PC-3 (cell line): ENCODE measurements at regions not wholly inside any gene's neighbourhood (a gene's known extent, or its start where the extent isn't known, plus 50 kb on each side); places are given as distances from the start of the nearest gene placed in this dataset.

Experiments used
- ATAC-seq: fragments of 200-7000 bp; cut with Tn5 transposase; 2 replicates; pipeline ENCODE4 v1.9.1; 2020; ENCODE audit warnings: mild to moderate bottlenecking, moderate library complexity
- BruUV-seq: library from RNA; stranded (reverse); fragments of 400-500 nt; replicated peaks from 2 replicates; lab custom pipeline; 2021; lab: Mats Ljungman, UMichigan
- CTCF ChIA-PET: fragments of 300-600 bp; sonication (Branson Sonifier 250); formaldehyde crosslinking; loops from one replicate; lab custom pipeline; 2022; ENCODE audit warnings: antibody characterized with exemption; lab: Charles Lee
- POLR2A ChIA-PET: fragments of 300-600 bp; sonication (Branson Sonifier 250); formaldehyde crosslinking; loops from one replicate; lab custom pipeline; 2022; ENCODE audit warnings: antibody characterized with exemption; ENCODE audit not compliant: unreplicated experiment; lab: Charles Lee
- DNase-seq: peaks from one replicate; pipeline ENCODE4 v3.0.0-alpha.2; 2015
- H2AFZ ChIP-seq: fragments of 300-600 bp; sonication (generic); 2 replicates; pipeline ENCODE4 v1.6.0; 2016; ENCODE audit warnings: antibody characterized with exemption, low read length
- H3F3A ChIP-seq: fragments of 300-600 bp; sonication (generic); one replicate; pipeline ENCODE4 v1.6.0; 2017; ENCODE audit warnings: antibody characterized with exemption, low read length, control low read depth, mild to moderate bottlenecking; ENCODE audit not compliant: unreplicated experiment
- H3K27ac ChIP-seq: fragments of 300-600 bp; sonication (generic); 2 replicates; pipeline ENCODE4 v1.5.1; 2016; ENCODE audit warnings: mild to moderate bottlenecking, low read length
- H3K27me3 ChIP-seq: fragments of 300-600 bp; sonication (generic); 2 replicates; pipeline ENCODE4 v1.6.1; 2016; ENCODE audit warnings: low read length, mixed read lengths
- H3K36me3 ChIP-seq: fragments of 300-600 bp; sonication (generic); 2 replicates; pipeline ENCODE4 v1.6.1; 2016; ENCODE audit warnings: low read depth, mixed run types, low read length, mixed read lengths
- H3K4me1 ChIP-seq: fragments of 300-600 bp; sonication (generic); 2 replicates; pipeline ENCODE4 v1.5.1; 2016; ENCODE audit warnings: low read length; ENCODE audit not compliant: insufficient read depth
- H3K4me2 ChIP-seq: fragments of 300-600 bp; sonication (generic); 2 replicates; pipeline ENCODE4 v1.6.0; 2016; ENCODE audit warnings: low read length
- H3K4me3 ChIP-seq: fragments of 300-600 bp; sonication (generic); 2 replicates; pipeline ENCODE4 v1.5.1; 2016; ENCODE audit warnings: mild to moderate bottlenecking, low read length, mixed read lengths
- H3K79me2 ChIP-seq: fragments of 300-600 bp; sonication (generic); 2 replicates; pipeline ENCODE4 v1.6.1; 2017; ENCODE audit warnings: low read length, mixed read lengths
- H3K9ac ChIP-seq: fragments of 300-600 bp; sonication (generic); 2 replicates; pipeline ENCODE4 v1.6.0; 2016; ENCODE audit warnings: mild to moderate bottlenecking, low read length
- H3K9me2 ChIP-seq: fragments of 300-600 bp; sonication (generic); replicated peaks from 2 replicates; pipeline ENCODE4 v1.6.1; 2016; ENCODE audit warnings: mixed run types, low read length, mixed read lengths
- H3K9me3 ChIP-seq: fragments of 300-600 bp; sonication (generic); 2 replicates; pipeline ENCODE4 v1.6.1; 2016; ENCODE audit warnings: low read length, mixed read lengths
- H4K20me1 ChIP-seq: fragments of 300-600 bp; sonication (generic); 2 replicates; pipeline ENCODE4 v1.6.1; 2016; ENCODE audit warnings: low read length, mixed read lengths
- CTCF ChIP-seq: fragments of 300-600 bp; sonication (generic); conservative IDR thresholded peaks from 2 replicates; pipeline ENCODE4 v1.5.1; 2017; ENCODE audit warnings: antibody characterized with exemption, low read depth, mild to moderate bottlenecking, low read length
- EZH2 ChIP-seq: fragments of 300-600 bp; sonication (generic); IDR thresholded peaks from one replicate; pipeline ENCODE4 v1.6.1; 2017; ENCODE audit warnings: antibody characterized with exemption, mild to moderate bottlenecking, low read length; ENCODE audit not compliant: unreplicated experiment
- EZH2phosphoT487 ChIP-seq: fragments of 300-600 bp; sonication (generic); IDR thresholded peaks from 2 replicates; pipeline ENCODE4 v1.6.1; 2018; ENCODE audit warnings: mild to moderate bottlenecking, antibody characterized with exemption, low read length, borderline replicate concordance
- intact Hi-C: fragments of 100-400 bp; cut with micrococcal nuclease; formaldehyde crosslinking; loops from 2 replicates; pipeline ENCODE4 v1.9.0; 2023

- BruUV-seq = no TSS peak
- Histone ChIP-seq H3K79me2 (no peaks in the 10 kb centered on the region), H3K4me2 (no peak overlapping the region), H3K9me2 (no peaks in the 10 kb centered on the region), H3K27ac (no peak overlapping the region), H2AFZ (no peak overlapping the region), H3K4me1 (peaks cover 9% of the 10 kb centered on the region), H3K36me3 (no peaks in the 10 kb centered on the region), H4K20me1 (no peaks in the 10 kb centered on the region), H3K9me3 (no peaks in the 10 kb centered on the region), H3K9ac (no peak overlapping the region), H3K4me3 (no peak overlapping the region), H3K27me3 (no peaks in the 10 kb centered on the region), H3F3A (no peaks in the 10 kb centered on the region)
- CTCF ChIA-PET = no interaction called here
- TF ChIP-seq EZH2phosphoT487 (no peak), CTCF (no peak), EZH2 (no peak)
- no peak for ATAC-seq
- intact Hi-C loops = no loop called here
- DNase-seq = no peak
- POLR2A ChIA-PET = no interaction called here
Observed at GRCh38 chr10:125219776-125220175, 59.4 kb upstream of the CTBP2 start.

GRCh38 chr10:125218967-125219366, 58.6 kb upstream of the CTBP2 start:
- H3K36me3 ChIP-seq = no peaks in the 10 kb centered on the region
- DNase-seq = no peak
- no peak for ATAC-seq
- no peaks in the 10 kb centered on the region for H3K9me3 ChIP-seq
- H3K4me3 ChIP-seq = no peak overlapping the region
- no peaks in the 10 kb centered on the region for H3F3A ChIP-seq
- ChIA-PET POLR2A (no interaction called here), CTCF (no interaction called here)
- TF ChIP-seq EZH2phosphoT487 = no peak
- TF ChIP-seq CTCF = no peak
- no peak for TF ChIP-seq EZH2
- no peak overlapping the region for H3K4me2 ChIP-seq
- H3K9ac ChIP-seq = no peak overlapping the region
- no peak overlapping the region for H2AFZ ChIP-seq
- no peak overlapping the region for H3K27ac ChIP-seq
- intact Hi-C loops = no loop called here
- H3K4me1 ChIP-seq = peaks cover 9% of the 10 kb centered on the region
- no peaks in the 10 kb centered on the region for H4K20me1 ChIP-seq
- no peaks in the 10 kb centered on the region for H3K27me3 ChIP-seq
- H3K9me2 ChIP-seq = no peaks in the 10 kb centered on the region
- no peaks in the 10 kb centered on the region for H3K79me2 ChIP-seq
- BruUV-seq = no TSS peak

GRCh38 chr10:125217990-125218675, 57.8 kb upstream of the CTBP2 start:
- H3K9ac ChIP-seq = no peak overlapping the region
- H3K4me2 ChIP-seq = peak overlapping the region; percentile 3; the same call in 1 of the 2 replicates
- H3K4me3 ChIP-seq = no peak overlapping the region
- H2AFZ ChIP-seq = no peak overlapping the region
- H3K36me3 ChIP-seq = no peaks in the 10 kb centered on the region
- no peaks in the 10 kb centered on the region for H3K79me2 ChIP-seq
- CTCF ChIA-PET = no interaction called here
- no peak overlapping the region for H3K27ac ChIP-seq
- POLR2A ChIA-PET = no interaction called here
- no peaks in the 10 kb centered on the region for H3F3A ChIP-seq
- no peaks in the 10 kb centered on the region for H3K9me3 ChIP-seq
- peak; percentile 60 for DNase-seq
- peak; percentile 55; the same call in 1 of the 2 replicates for ATAC-seq
- peaks cover 9% of the 10 kb centered on the region for H3K4me1 ChIP-seq
- BruUV-seq = no TSS peak
- TF ChIP-seq EZH2 (no peak), EZH2phosphoT487 (no peak), CTCF (peak; percentile 25; the same call in 1 of the 2 replicates)
- intact Hi-C loops = no loop called here
- H4K20me1 ChIP-seq = no peaks in the 10 kb centered on the region
- no peaks in the 10 kb centered on the region for H3K9me2 ChIP-seq
- H3K27me3 ChIP-seq = no peaks in the 10 kb centered on the region
